Suprapubic skin (tissue), 4 donors: ENCODE measurements at regions not wholly inside any gene's neighbourhood (a gene's known extent, or its start where the extent isn't known, plus 50 kb on each side); places are given as distances from the start of the nearest gene placed in this dataset.

Source experiments
- DNase-seq, 2 donors: peaks; one replicate each; pipeline ENCODE4 v3.0.0-alpha.2; 2019; ENCODE audit warnings: low spot score in 2 of 2
- H3K27ac ChIP-seq: fragments of 200-600 bp; sonication (generic); one replicate; pipeline ENCODE4 v1.5.1; 2019
- H3K27me3 ChIP-seq: fragments of 200-600 bp; sonication (generic); one replicate; pipeline ENCODE4 v1.5.1; 2019
- H3K36me3 ChIP-seq: fragments of 200-600 bp; sonication (generic); one replicate; pipeline ENCODE4 v1.5.1; 2019
- H3K4me1 ChIP-seq: fragments of 200-600 bp; sonication (generic); one replicate; pipeline ENCODE4 v1.5.1; 2019
- H3K4me3 ChIP-seq: fragments of 200-600 bp; sonication (generic); one replicate; pipeline ENCODE4 v1.5.1; 2019; ENCODE audit warnings: mild to moderate bottlenecking
- H3K9me3 ChIP-seq: fragments of 200-600 bp; sonication (generic); one replicate; pipeline ENCODE4 v1.5.1; 2019
- CTCF ChIP-seq, 2 donors: fragments of 200-600 bp in 1 of 2; fragments of 450-650 bp in 1 of 2; sonication (generic) in 1 of 2; IDR thresholded peaks; one replicate each; pipeline ENCODE4 v1.5.1; 2016 to 2019; ENCODE audit warnings: antibody characterized with exemption in 2 of 2, mild to moderate bottlenecking in 1 of 2, moderate library complexity in 1 of 2
- EP300 ChIP-seq: sonication (generic); formaldehyde crosslinking; IDR thresholded peaks from one replicate; pipeline ENCODE4 v1.6.1; 2017; ENCODE audit warnings: antibody characterized with exemption
- POLR2A ChIP-seq, 2 donors: fragments of 450-650 bp; IDR thresholded peaks; one replicate each; pipeline ENCODE4 v1.6.1; 2017; ENCODE audit warnings: antibody characterized with exemption in 2 of 2, mild to moderate bottlenecking in 2 of 2, moderate library complexity in 2 of 2
- POLR2AphosphoS5 ChIP-seq, 3 donors: sonication (generic); formaldehyde crosslinking; IDR thresholded peaks; one replicate each; pipeline ENCODE4 v1.6.1; 2017; ENCODE audit warnings: antibody characterized with exemption in 3 of 3
- WGBS: methylation state at CpG from one replicate; pipeline ENCODE4 v1.1.5; 2018; 5-methylcytosine and 5-hydroxymethylcytosine counted together

GRCh38 chr13:21782736-21783135 lies 111.9 kb downstream of the FGF9 start:
- Histone ChIP-seq H3K27me3 (no peaks in the 10 kb centered on the region), H3K4me1 (no peaks in the 10 kb centered on the region), H3K9me3 (no peaks in the 10 kb centered on the region), H3K4me3 (no peak overlapping the region), H3K27ac (no peak overlapping the region), H3K36me3 (no peaks in the 10 kb centered on the region)
- 40% methylated on average over 2 of the region's 2 CpGs for WGBS
- no peak for DNase-seq
- TF ChIP-seq CTCF (IDR thresholded peaks at IDR 0.05) = no peak

- H3K4me3 ChIP-seq = no peak overlapping the region
- no peaks in the 10 kb centered on the region for H3K9me3 ChIP-seq
- no peaks in the 10 kb centered on the region for H3K27me3 ChIP-seq
- no peaks in the 10 kb centered on the region for H3K36me3 ChIP-seq
- no peak overlapping the region for H3K27ac ChIP-seq
- WGBS = 93% methylated on average over 2 of the region's 2 CpGs
- TF ChIP-seq EP300 (no peak), POLR2AphosphoS5 (IDR thresholded peaks at IDR 0.05) (no peak), POLR2A (IDR thresholded peaks at IDR 0.05) (no peak), CTCF (IDR thresholded peaks at IDR 0.05) (no peak)
- no peak for DNase-seq
- H3K4me1 ChIP-seq = no peaks in the 10 kb centered on the region
These were observed 115.1 kb downstream of the FGF9 start for GRCh38 chr13:21785990-21786389.

- H3K27ac ChIP-seq = no peak overlapping the region
- no peak for TF ChIP-seq POLR2A (IDR thresholded peaks at IDR 0.05)
- TF ChIP-seq EP300 = no peak
- TF ChIP-seq CTCF (IDR thresholded peaks at IDR 0.05) = no peak
- TF ChIP-seq POLR2AphosphoS5 (IDR thresholded peaks at IDR 0.05) = no peak
- WGBS = 70% methylated on average over 5 of the region's 5 CpGs
- no peak for DNase-seq
- no peak overlapping the region for H3K4me3 ChIP-seq
- no peaks in the 10 kb centered on the region for H3K4me1 ChIP-seq
- no peaks in the 10 kb centered on the region for H3K36me3 ChIP-seq
- no peaks in the 10 kb centered on the region for H3K27me3 ChIP-seq
- H3K9me3 ChIP-seq = no peaks in the 10 kb centered on the region
These were observed 125.2 kb downstream of the FGF9 start for GRCh38 chr13:21796066-21796465.

GRCh38 chr13:21796775-21797514 lies 126.1 kb downstream of the FGF9 start:
- Histone ChIP-seq H3K36me3 (no peaks in the 10 kb centered on the region), H3K27me3 (no peaks in the 10 kb centered on the region), H3K9me3 (no peaks in the 10 kb centered on the region), H3K4me1 (no peaks in the 10 kb centered on the region), H3K4me3 (no peak overlapping the region), H3K27ac (no peak overlapping the region)
- TF ChIP-seq POLR2A (IDR thresholded peaks at IDR 0.05) = no peak
- TF ChIP-seq EP300 = no peak
- no peak for TF ChIP-seq CTCF (IDR thresholded peaks at IDR 0.05)
- no peak for TF ChIP-seq POLR2AphosphoS5 (IDR thresholded peaks at IDR 0.05)
- no peak for DNase-seq
- 80% methylated on average over 11 of the region's 11 CpGs for WGBS

GRCh38 chr13:21797736-21798135 lies 126.9 kb downstream of the FGF9 start:
- Histone ChIP-seq H3K4me3 (no peak overlapping the region), H3K4me1 (no peaks in the 10 kb centered on the region), H3K27ac (no peak overlapping the region), H3K27me3 (no peaks in the 10 kb centered on the region), H3K9me3 (no peaks in the 10 kb centered on the region), H3K36me3 (no peaks in the 10 kb centered on the region)
- WGBS = 92% methylated on average over 4 of the region's 4 CpGs
- no peak for DNase-seq
- no peak for TF ChIP-seq EP300
- no peak for TF ChIP-seq POLR2AphosphoS5 (IDR thresholded peaks at IDR 0.05)
- TF ChIP-seq POLR2A (IDR thresholded peaks at IDR 0.05) = no peak
- TF ChIP-seq CTCF (IDR thresholded peaks at IDR 0.05) = no peak
